ENCODE measurements at regions not wholly inside any gene's neighbourhood (a gene's known extent, or its start where the extent isn't known, plus 50 kb on each side); places are given as distances from the start of the nearest gene placed in this dataset.

DNA sequence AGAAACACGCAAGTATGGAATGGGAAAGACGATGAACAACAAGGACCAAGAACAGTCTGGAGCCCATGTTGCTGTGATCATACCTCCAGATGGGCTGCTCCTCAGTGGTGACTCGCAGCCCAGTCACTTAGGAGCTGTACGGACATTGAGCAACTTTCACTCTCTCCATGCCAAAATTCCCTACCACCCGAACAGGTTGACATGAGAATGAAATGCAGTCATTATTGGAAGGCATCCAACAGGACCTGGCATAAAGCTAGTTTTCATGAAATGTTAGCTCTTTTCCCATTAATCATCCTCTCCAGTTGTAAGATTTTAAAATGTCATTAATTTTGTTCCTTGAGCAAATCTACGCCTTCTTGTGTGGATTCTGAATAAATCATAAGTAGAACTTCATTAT, 82.7 kb upstream of the GPM6B start:
- no peaks in the 10 kb centered on the region for H3K27me3 ChIP-seq (ENCODE audit: insufficient read depth, poor library complexity, severe bottlenecking)
- no peak overlapping the region for H3K4me3 ChIP-seq (replicated peaks; ENCODE audit: insufficient read depth, low read length)
- no peak for DNase-seq (ENCODE audit: low read depth in 1 of 2, low spot score in 1 of 2)
- H3K27ac ChIP-seq (replicated peaks), result no peak overlapping the region
- TF ChIP-seq CTCF (IDR thresholded peaks at IDR 0.05; ENCODE audit: insufficient read depth, low read length) (no peak), SPI1 (IDR thresholded peaks at IDR 0.05; ENCODE audit: borderline replicate concordance, low read depth) (no peak), GABPA (IDR thresholded peaks at IDR 0.05; ENCODE audit: low read depth) (no peak), POLR2AphosphoS5 (IDR thresholded peaks at IDR 0.05; ENCODE audit: low read depth) (no peak)
- TF ChIP-seq, protein P1, sequence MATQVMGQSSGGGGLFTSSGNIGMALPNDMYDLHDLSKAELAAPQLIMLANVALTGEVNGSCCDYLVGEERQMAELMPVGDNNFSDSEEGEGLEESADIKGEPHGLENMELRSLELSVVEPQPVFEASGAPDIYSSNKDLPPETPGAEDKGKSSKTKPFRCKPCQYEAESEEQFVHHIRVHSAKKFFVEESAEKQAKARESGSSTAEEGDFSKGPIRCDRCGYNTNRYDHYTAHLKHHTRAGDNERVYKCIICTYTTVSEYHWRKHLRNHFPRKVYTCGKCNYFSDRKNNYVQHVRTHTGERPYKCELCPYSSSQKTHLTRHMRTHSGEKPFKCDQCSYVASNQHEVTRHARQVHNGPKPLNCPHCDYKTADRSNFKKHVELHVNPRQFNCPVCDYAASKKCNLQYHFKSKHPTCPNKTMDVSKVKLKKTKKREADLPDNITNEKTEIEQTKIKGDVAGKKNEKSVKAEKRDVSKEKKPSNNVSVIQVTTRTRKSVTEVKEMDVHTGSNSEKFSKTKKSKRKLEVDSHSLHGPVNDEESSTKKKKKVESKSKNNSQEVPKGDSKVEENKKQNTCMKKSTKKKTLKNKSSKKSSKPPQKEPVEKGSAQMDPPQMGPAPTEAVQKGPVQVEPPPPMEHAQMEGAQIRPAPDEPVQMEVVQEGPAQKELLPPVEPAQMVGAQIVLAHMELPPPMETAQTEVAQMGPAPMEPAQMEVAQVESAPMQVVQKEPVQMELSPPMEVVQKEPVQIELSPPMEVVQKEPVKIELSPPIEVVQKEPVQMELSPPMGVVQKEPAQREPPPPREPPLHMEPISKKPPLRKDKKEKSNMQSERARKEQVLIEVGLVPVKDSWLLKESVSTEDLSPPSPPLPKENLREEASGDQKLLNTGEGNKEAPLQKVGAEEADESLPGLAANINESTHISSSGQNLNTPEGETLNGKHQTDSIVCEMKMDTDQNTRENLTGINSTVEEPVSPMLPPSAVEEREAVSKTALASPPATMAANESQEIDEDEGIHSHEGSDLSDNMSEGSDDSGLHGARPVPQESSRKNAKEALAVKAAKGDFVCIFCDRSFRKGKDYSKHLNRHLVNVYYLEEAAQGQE (IDR thresholded peaks at IDR 0.05; ENCODE audit: insufficient replicate concordance, low read depth), result no peak

DNA sequence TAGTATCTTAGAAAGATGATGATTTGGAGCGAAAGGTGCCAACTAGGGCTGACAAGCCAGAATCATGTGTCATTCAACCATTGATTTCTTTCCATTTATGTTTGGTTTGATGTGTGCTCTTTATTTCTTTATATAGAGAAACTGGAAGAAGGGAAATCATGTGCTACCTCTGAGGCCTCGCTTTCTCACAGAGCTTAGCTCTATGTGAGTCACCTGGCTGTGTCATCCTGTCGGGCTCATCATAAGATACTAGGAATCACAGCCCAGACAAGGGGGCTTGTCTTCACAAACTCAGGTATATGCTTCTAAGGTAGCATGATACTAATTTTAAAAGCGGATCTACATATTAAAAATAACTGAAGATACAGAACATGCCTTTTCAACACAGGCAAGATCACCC, 81.7 kb upstream of the GPM6B start:
- Histone ChIP-seq H3K27ac (replicated peaks) (no peak overlapping the region), H3K4me3 (replicated peaks; ENCODE audit: insufficient read depth, low read length) (no peak overlapping the region), H3K27me3 (ENCODE audit: insufficient read depth, poor library complexity, severe bottlenecking) (no peaks in the 10 kb centered on the region)
- TF ChIP-seq GABPA (IDR thresholded peaks at IDR 0.05; ENCODE audit: low read depth) (no peak), CTCF (IDR thresholded peaks at IDR 0.05; ENCODE audit: insufficient read depth, low read length) (no peak), SPI1 (IDR thresholded peaks at IDR 0.05; ENCODE audit: borderline replicate concordance, low read depth) (no peak), POLR2AphosphoS5 (IDR thresholded peaks at IDR 0.05; ENCODE audit: low read depth) (no peak)
- TF ChIP-seq, protein P1 (IDR thresholded peaks at IDR 0.05; ENCODE audit: insufficient replicate concordance, low read depth), result no peak
- no peak for DNase-seq (ENCODE audit: low read depth in 1 of 2, low spot score in 1 of 2)

GRCh38 chrX:13898083-13898482, 81.2 kb upstream of the GPM6B start:
- Histone ChIP-seq H3K4me3 (replicated peaks; ENCODE audit: insufficient read depth, low read length) (no peak overlapping the region), H3K27me3 (ENCODE audit: insufficient read depth, poor library complexity, severe bottlenecking) (no peaks in the 10 kb centered on the region), H3K27ac (replicated peaks) (no peak overlapping the region)
- peak in 1 of 2 experiments; percentile 13 for DNase-seq (ENCODE audit: low read depth in 1 of 2, low spot score in 1 of 2)
- TF ChIP-seq POLR2AphosphoS5 (IDR thresholded peaks at IDR 0.05; ENCODE audit: low read depth) (no peak), CTCF (IDR thresholded peaks at IDR 0.05; ENCODE audit: insufficient read depth, low read length) (no peak), GABPA (IDR thresholded peaks at IDR 0.05; ENCODE audit: low read depth) (no peak), SPI1 (IDR thresholded peaks at IDR 0.05; ENCODE audit: borderline replicate concordance, low read depth) (no peak)
- TF ChIP-seq, protein P1 (IDR thresholded peaks at IDR 0.05; ENCODE audit: insufficient replicate concordance, low read depth), result no peak

Data from HL-60 (cell line).